CD8-positive, alpha-beta memory T cell (primary cell): ENCODE measurements at regions not wholly inside any gene's neighbourhood (a gene's known extent, or its start where the extent isn't known, plus 50 kb on each side); places are given as distances from the start of the nearest gene placed in this dataset.

Experiments used
- CTCF ChIA-PET: fragments of 350-600 bp; sonication (Branson Sonifier 250); formaldehyde crosslinking; loops from one replicate; lab custom pipeline; 2021; ENCODE audit warnings: antibody characterized with exemption; lab: Charles Lee
- POLR2A ChIA-PET: fragments of 350-600 bp; sonication (Branson Sonifier 250); formaldehyde crosslinking; loops from one replicate; lab custom pipeline; 2021; ENCODE audit warnings: antibody characterized with exemption; lab: Charles Lee
- DNase-seq, 5 donors: peaks; one replicate each; pipeline versions ENCODE4 v3.0.0 to v3.0.0-alpha.2; 2020 to 2022; ENCODE audit warnings: mixed read lengths in 1 of 5
- H3K27ac ChIP-seq: one replicate; pipeline ENCODE4 v1.7.0; 2013; ENCODE audit warnings: low read depth, mild to moderate bottlenecking, low read length, moderate library complexity
- H3K27me3 ChIP-seq: 2 replicates; pipeline ENCODE4 v1.7.0; 2013; ENCODE audit warnings: low read length, mild to moderate bottlenecking; ENCODE audit not compliant: insufficient read depth, poor library complexity, severe bottlenecking
- H3K36me3 ChIP-seq: 2 replicates; pipeline ENCODE4 v1.7.0; 2013; ENCODE audit warnings: mild to moderate bottlenecking, low read length, moderate library complexity; ENCODE audit not compliant: insufficient read depth
- H3K4me1 ChIP-seq: 2 replicates; pipeline ENCODE4 v1.7.0; 2013; ENCODE audit warnings: mild to moderate bottlenecking, low read length, moderate library complexity; ENCODE audit not compliant: insufficient read depth
- H3K4me3 ChIP-seq: 2 replicates; pipeline ENCODE4 v1.7.0; 2013; ENCODE audit warnings: mild to moderate bottlenecking, low read length
- H3K9me3 ChIP-seq: 2 replicates; pipeline ENCODE4 v1.7.0; 2013; ENCODE audit warnings: mild to moderate bottlenecking, low read length
- H3K27ac Mint-ChIP-seq, 8 donors: one replicate each; pipeline ENCODE4 v1.8.0; 2020 to 2021; ENCODE audit warnings: mixed read lengths in 8 of 8, mild to moderate bottlenecking in 6 of 8, inconsistent platforms in 3 of 8, moderate library complexity in 3 of 8
- H3K27me3 Mint-ChIP-seq, 2 donors: one replicate each; pipeline ENCODE4 v1.8.0; 2020 to 2021; ENCODE audit warnings: mixed read lengths in 2 of 2, mild to moderate bottlenecking in 1 of 2, moderate library complexity in 1 of 2
- H3K36me3 Mint-ChIP-seq, 3 donors: one replicate each; pipeline ENCODE4 v1.8.0; 2020 to 2021; ENCODE audit warnings: mixed read lengths in 3 of 3, inconsistent platforms in 1 of 3, mild to moderate bottlenecking in 1 of 3
- H3K4me1 Mint-ChIP-seq, 3 donors: one replicate each; pipeline ENCODE4 v1.8.0; 2020 to 2021; ENCODE audit warnings: mixed read lengths in 3 of 3, inconsistent platforms in 1 of 3, mild to moderate bottlenecking in 1 of 3
- H3K4me3 Mint-ChIP-seq, 7 donors: one replicate each; pipeline ENCODE4 v1.8.0; 2020 to 2021; ENCODE audit warnings: mixed read lengths in 7 of 7, mild to moderate bottlenecking in 6 of 7, moderate library complexity in 4 of 7, inconsistent platforms in 2 of 7
- H3K9me3 Mint-ChIP-seq, 5 donors: one replicate each; pipeline ENCODE4 v1.8.0; 2020 to 2022; ENCODE audit warnings: mixed read lengths in 5 of 5, mild to moderate bottlenecking in 3 of 5, moderate library complexity in 2 of 5, inconsistent platforms in 1 of 5

- peaks cover 9 to 20% (median 19%) of the 10 kb centered on the region in 3 donors for H3K4me1 Mint-ChIP-seq
- peak in 1 of 5 donors; percentile 20 for DNase-seq
- H3K27me3 Mint-ChIP-seq = peaks cover 5 to 12% of the 10 kb centered on the region in 2 donors
- Histone ChIP-seq H3K27ac (no peak overlapping the region), H3K4me1 (peaks cover 4% of the 10 kb centered on the region), H3K9me3 (no peaks in the 10 kb centered on the region), H3K4me3 (peak overlapping the region; percentile 42), H3K27me3 (no peaks in the 10 kb centered on the region), H3K36me3 (no peaks in the 10 kb centered on the region)
- ChIA-PET CTCF (no interaction called here), POLR2A (no interaction called here)
- H3K27ac Mint-ChIP-seq = peak overlapping the region; percentile 3 to 90 (median 80)
- peaks cover 0 to 9% (median 3%) of the 10 kb centered on the region in 5 donors for H3K9me3 Mint-ChIP-seq
- H3K36me3 Mint-ChIP-seq = peaks cover 2 to 39% (median 5%) of the 10 kb centered on the region in 3 donors
- H3K4me3 Mint-ChIP-seq = peak overlapping the region; percentile 9 to 83 (median 74)
Observed at GRCh38 chr9:78132701-78133058, 101.1 kb upstream of the GNAQ start.

DNA sequence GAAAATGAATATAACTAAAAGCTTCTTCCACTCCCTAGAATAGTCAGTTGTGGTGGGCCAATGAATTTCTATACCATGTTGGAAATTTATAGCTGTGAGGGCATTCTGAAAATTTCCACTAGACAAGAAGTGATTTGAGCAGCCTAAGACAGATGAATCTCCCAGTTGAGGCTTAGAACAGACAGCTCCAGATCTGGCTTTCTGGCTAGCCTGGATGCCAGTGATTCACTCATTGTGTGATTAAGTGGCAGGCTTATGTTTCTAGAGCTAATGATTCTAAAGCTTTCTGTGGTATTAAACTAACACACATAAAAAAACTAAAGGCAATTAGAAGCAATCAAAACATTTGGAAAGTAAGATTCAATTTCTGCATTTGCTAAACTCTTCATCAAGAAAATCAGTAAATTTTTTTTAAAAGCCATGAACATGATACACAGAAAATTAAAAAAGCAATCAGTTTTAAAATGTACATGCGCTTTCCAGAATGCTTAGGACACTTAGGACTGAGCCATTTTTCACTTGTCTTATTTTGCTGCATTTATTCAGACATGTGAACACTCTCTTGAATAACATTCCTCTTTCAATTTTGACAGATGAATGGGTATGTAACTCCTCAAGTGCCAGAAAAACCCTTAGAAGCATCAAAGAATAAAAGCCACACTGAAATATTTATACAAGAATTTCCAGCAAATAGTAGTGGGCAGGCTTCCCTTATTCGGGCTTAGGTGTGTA lies 100.5 kb upstream of the GNAQ start:
- DNase-seq = no peak
- ChIA-PET CTCF (no interaction called here), POLR2A (no interaction called here)
- peak overlapping the region; percentile 9 to 83 (median 74) for H3K4me3 Mint-ChIP-seq
- Histone ChIP-seq H3K9me3 (no peaks in the 10 kb centered on the region), H3K27me3 (no peaks in the 10 kb centered on the region), H3K4me1 (peaks cover 4% of the 10 kb centered on the region), H3K27ac (no peak overlapping the region), H3K36me3 (no peaks in the 10 kb centered on the region), H3K4me3 (peak overlapping the region; percentile 42)
- H3K4me1 Mint-ChIP-seq = peaks cover 9 to 20% (median 19%) of the 10 kb centered on the region in 3 donors
- H3K36me3 Mint-ChIP-seq = peaks cover 2 to 39% (median 5%) of the 10 kb centered on the region in 3 donors
- H3K9me3 Mint-ChIP-seq = peaks cover 0 to 6% (median under 1%) of the 10 kb centered on the region in 5 donors
- H3K27me3 Mint-ChIP-seq = peaks cover 5 to 15% of the 10 kb centered on the region in 2 donors
- H3K27ac Mint-ChIP-seq = peak overlapping the region; percentile 3 to 90 (median 80)

- ChIA-PET POLR2A (no interaction called here), CTCF (no interaction called here)
- Histone ChIP-seq H3K9me3 (no peaks in the 10 kb centered on the region), H3K4me3 (no peak overlapping the region), H3K4me1 (peaks cover 4% of the 10 kb centered on the region), H3K27me3 (no peaks in the 10 kb centered on the region), H3K36me3 (no peaks in the 10 kb centered on the region), H3K27ac (no peak overlapping the region)
- Mint-ChIP-seq H3K27ac (no peak overlapping the region), H3K4me1 (peaks cover 9 to 20% (median 19%) of the 10 kb centered on the region in 3 donors), H3K9me3 (peaks cover 0 to 4% (median 0%) of the 10 kb centered on the region in 5 donors), H3K4me3 (no peak overlapping the region), H3K36me3 (peaks cover 2 to 38% (median 5%) of the 10 kb centered on the region in 3 donors), H3K27me3 (peaks cover 7 to 20% of the 10 kb centered on the region in 2 donors)
- no peak for DNase-seq
Observed at GRCh38 chr9:78130853-78131252, 99.2 kb upstream of the GNAQ start.

DNA sequence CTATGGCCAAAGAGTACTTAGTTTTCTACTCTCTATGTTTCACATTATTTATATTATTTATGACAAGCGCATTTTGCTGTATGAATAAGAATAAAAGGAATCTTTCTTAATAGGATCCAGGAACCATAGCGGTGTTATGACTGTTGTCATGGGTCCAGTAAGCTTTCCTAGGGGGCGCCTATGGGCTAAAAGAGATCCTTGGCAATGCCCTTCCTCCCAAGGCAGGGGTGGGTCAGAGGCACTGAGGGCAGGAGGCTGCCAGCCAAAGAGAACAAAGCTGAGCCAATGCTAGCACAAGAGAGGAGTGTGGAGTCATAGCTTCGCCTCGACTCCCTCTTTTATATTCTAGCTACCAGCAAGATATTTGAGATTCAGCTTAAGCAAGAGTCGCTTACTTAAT lies 98.4 kb upstream of the GNAQ start:
- Histone ChIP-seq H3K4me3 (no peak overlapping the region), H3K9me3 (no peaks in the 10 kb centered on the region), H3K36me3 (no peaks in the 10 kb centered on the region), H3K4me1 (peaks cover 4% of the 10 kb centered on the region), H3K27me3 (no peaks in the 10 kb centered on the region), H3K27ac (no peak overlapping the region)
- ChIA-PET POLR2A (no interaction called here), CTCF (interaction anchor here (0.6 kb wide), 1 partner anchor 19 kb away, joined by 3 read pairs; no protein-coding TSS in a partner anchor)
- no peak overlapping the region for H3K27ac Mint-ChIP-seq
- peaks cover 2 to 37% (median 5%) of the 10 kb centered on the region in 3 donors for H3K36me3 Mint-ChIP-seq
- peaks cover 0 to 4% (median 0%) of the 10 kb centered on the region in 5 donors for H3K9me3 Mint-ChIP-seq
- peaks cover 7 to 23% of the 10 kb centered on the region in 2 donors for H3K27me3 Mint-ChIP-seq
- no peak overlapping the region for H3K4me3 Mint-ChIP-seq
- H3K4me1 Mint-ChIP-seq = peaks cover 9 to 20% (median 19%) of the 10 kb centered on the region in 3 donors
- DNase-seq = no peak

GRCh38 chr9:78127279-78128225 lies 95.9 kb upstream of the GNAQ start:
- H3K27me3 ChIP-seq = no peaks in the 10 kb centered on the region
- Mint-ChIP-seq H3K4me1 (peaks cover 3 to 10% (median 10%) of the 10 kb centered on the region in 3 donors), H3K4me3 (no peak overlapping the region), H3K27me3 (peaks cover 7 to 24% of the 10 kb centered on the region in 2 donors), H3K36me3 (peaks cover under 1 to 32% (median 2%) of the 10 kb centered on the region in 3 donors), H3K27ac (no peak overlapping the region), H3K9me3 (peaks cover 0 to 3% (median 0%) of the 10 kb centered on the region in 5 donors)
- peaks cover 4% of the 10 kb centered on the region for H3K4me1 ChIP-seq
- DNase-seq = no peak
- POLR2A ChIA-PET = no interaction called here
- no peaks in the 10 kb centered on the region for H3K36me3 ChIP-seq
- no peaks in the 10 kb centered on the region for H3K9me3 ChIP-seq
- CTCF ChIA-PET = no interaction called here
- no peak overlapping the region for H3K27ac ChIP-seq
- no peak overlapping the region for H3K4me3 ChIP-seq

DNA sequence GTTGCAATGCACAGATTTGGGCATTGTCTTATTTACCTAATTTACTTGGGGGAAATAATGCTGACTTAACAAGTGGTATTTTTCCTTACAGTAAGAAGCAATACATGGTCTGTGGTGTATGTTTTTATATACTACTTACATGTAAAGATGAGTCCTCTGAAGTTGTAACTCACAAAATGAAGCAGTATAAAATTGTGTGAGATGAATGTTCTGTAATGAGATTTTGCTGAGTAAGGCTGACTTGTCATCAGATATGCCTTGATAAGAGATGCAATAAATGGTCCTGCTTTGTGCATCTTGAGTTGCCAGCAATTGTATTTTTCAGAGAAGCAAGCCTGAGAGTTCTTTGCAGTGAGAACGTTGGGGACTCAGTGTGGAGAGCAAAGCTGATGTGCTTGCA lies 92.2 kb upstream of the GNAQ start:
- Mint-ChIP-seq H3K9me3 (peaks cover 0 to 3% (median 0%) of the 10 kb centered on the region in 5 donors), H3K4me3 (no peak overlapping the region), H3K4me1 (peaks cover 20 to 26% (median 25%) of the 10 kb centered on the region in 3 donors), H3K27ac (no peak overlapping the region), H3K27me3 (peaks cover 4 to 20% of the 10 kb centered on the region in 2 donors), H3K36me3 (peaks cover 0 to 21% (median 2%) of the 10 kb centered on the region in 3 donors)
- no peak for DNase-seq
- Histone ChIP-seq H3K36me3 (no peaks in the 10 kb centered on the region), H3K27me3 (no peaks in the 10 kb centered on the region), H3K9me3 (no peaks in the 10 kb centered on the region), H3K4me1 (peaks cover 19% of the 10 kb centered on the region), H3K4me3 (no peak overlapping the region), H3K27ac (no peak overlapping the region)
- ChIA-PET CTCF (interaction anchor here (1.5 kb wide), 1 partner anchor 8 kb away, joined by 3 read pairs; no protein-coding TSS in a partner anchor), POLR2A (no interaction called here)

DNA sequence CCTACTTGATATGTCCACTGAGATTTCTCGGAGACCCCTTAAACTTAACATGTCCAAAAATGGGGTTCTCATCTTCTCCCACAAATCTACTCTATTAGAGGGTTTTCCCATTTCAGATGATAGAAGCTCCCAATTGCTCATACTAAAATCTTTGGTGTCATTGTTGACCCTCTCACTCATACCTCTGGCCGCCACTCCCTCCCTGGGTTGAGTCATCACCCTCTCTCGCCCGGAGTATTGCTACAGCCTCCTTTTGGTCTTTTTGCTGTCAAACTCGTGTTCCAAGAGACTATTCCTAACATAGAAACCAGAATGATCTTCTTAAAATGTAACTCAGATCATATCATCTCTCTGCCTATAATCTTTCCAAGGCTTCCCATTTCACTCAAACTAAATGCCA lies 91.0 kb upstream of the GNAQ start:
- Mint-ChIP-seq H3K9me3 (peaks cover 0 to 3% (median 0%) of the 10 kb centered on the region in 5 donors), H3K27ac (peak overlapping the region in 1 of 8 donors; percentile 11), H3K4me1 (peaks cover 28 to 38% (median 36%) of the 10 kb centered on the region in 3 donors), H3K27me3 (peaks cover 2 to 11% of the 10 kb centered on the region in 2 donors), H3K36me3 (peaks cover 0 to 16% (median 0%) of the 10 kb centered on the region in 3 donors), H3K4me3 (no peak overlapping the region)
- POLR2A ChIA-PET = interaction anchor here (1.5 kb wide), 1 partner anchor 88 kb away, joined by 3 read pairs; no protein-coding TSS in a partner anchor
- H3K36me3 ChIP-seq = no peaks in the 10 kb centered on the region
- H3K4me1 ChIP-seq = peaks cover 27% of the 10 kb centered on the region
- H3K27me3 ChIP-seq = no peaks in the 10 kb centered on the region
- no peak for DNase-seq
- no peaks in the 10 kb centered on the region for H3K9me3 ChIP-seq
- CTCF ChIA-PET = interaction anchor here (1.8 kb wide), 1 partner anchor 146 kb away, joined by 12 read pairs; no protein-coding TSS in a partner anchor
- H3K27ac ChIP-seq = no peak overlapping the region
- H3K4me3 ChIP-seq = no peak overlapping the region
